ENCODE measurements at regions not wholly inside any gene's neighbourhood (a gene's known extent, or its start where the extent isn't known, plus 50 kb on each side); places are given as distances from the start of the nearest gene placed in this dataset.
"Not testable (repeated sequence)": the region's sequence is repeated elsewhere in the genome, so short reads cannot be mapped to it uniquely, and the experiment has no call there.

- in situ Hi-C loops (cut with HindIII; ENCODE audit: low pct_unique_long_range_greater_than_20kb, low sequenced_read_pairs) = no loop called here
These were observed 93.2 kb downstream of the AKR1D1 start for GRCh38 chr7:138169441-138169851.

GRCh38 chr7:138170298-138170697 is 94.0 kb downstream of the AKR1D1 start:
- no peak for DNase-seq (ENCODE audit: low read depth)
- in situ Hi-C loops (cut with HindIII; ENCODE audit: low pct_unique_long_range_greater_than_20kb, low sequenced_read_pairs) = no loop called here

More at GRCh38 chr7:138169441-138169851, 93.2 kb downstream of the AKR1D1 start:
- no peak for DNase-seq (ENCODE audit: low read depth)

GRCh38 chr7:138170959-138171703 is 94.9 kb downstream of the AKR1D1 start:
- in situ Hi-C loops (cut with HindIII; ENCODE audit: low pct_unique_long_range_greater_than_20kb, low sequenced_read_pairs) = no loop called here
- DNase-seq (ENCODE audit: low read depth) = no peak

GRCh38 chr7:138173548-138173947 is 97.3 kb downstream of the AKR1D1 start:
- in situ Hi-C loops (cut with HindIII; ENCODE audit: low pct_unique_long_range_greater_than_20kb, low sequenced_read_pairs) = no loop called here
- no peak for DNase-seq (ENCODE audit: low read depth)

- DNase-seq (ENCODE audit: low read depth) = no peak
- in situ Hi-C loops (cut with HindIII; ENCODE audit: low pct_unique_long_range_greater_than_20kb, low sequenced_read_pairs) = no loop called here
These were observed 99.8 kb downstream of the AKR1D1 start for GRCh38 chr7:138176060-138176459.

- in situ Hi-C loops (cut with HindIII; ENCODE audit: low pct_unique_long_range_greater_than_20kb, low sequenced_read_pairs) = no loop called here
These were observed 107.9 kb downstream of the AKR1D1 start for GRCh38 chr7:138184191-138184590.

GRCh38 chr7:138185132-138185908 is 109.1 kb downstream of the AKR1D1 start:
- in situ Hi-C loops (cut with HindIII; ENCODE audit: low pct_unique_long_range_greater_than_20kb, low sequenced_read_pairs) = no loop called here
- DNase-seq (ENCODE audit: low read depth) = no peak

More at GRCh38 chr7:138184191-138184590, 107.9 kb downstream of the AKR1D1 start:
- no peak for DNase-seq (ENCODE audit: low read depth)

- in situ Hi-C loops (cut with HindIII; ENCODE audit: low pct_unique_long_range_greater_than_20kb, low sequenced_read_pairs) = no loop called here
- DNase-seq (ENCODE audit: low read depth) = peak; percentile 94
These were observed 110.7 kb downstream of the AKR1D1 start for GRCh38 chr7:138186951-138187351.

- DNase-seq (ENCODE audit: low read depth) = peak; percentile 29
- in situ Hi-C loops (cut with HindIII; ENCODE audit: low pct_unique_long_range_greater_than_20kb, low sequenced_read_pairs) = no loop called here
These were observed 112.1 kb downstream of the AKR1D1 start for GRCh38 chr7:138188290-138188858.

GRCh38 chr7:138194567-138194966 is 118.3 kb downstream of the AKR1D1 start:
- in situ Hi-C loops (cut with HindIII; ENCODE audit: low pct_unique_long_range_greater_than_20kb, low sequenced_read_pairs) = no loop called here
- DNase-seq (ENCODE audit: low read depth) = no peak

- DNase-seq (ENCODE audit: low read depth) = no peak
- in situ Hi-C loops (cut with HindIII; ENCODE audit: low pct_unique_long_range_greater_than_20kb, low sequenced_read_pairs) = no loop called here
These were observed 118.9 kb downstream of the AKR1D1 start for GRCh38 chr7:138195151-138195571.

- in situ Hi-C loops (cut with HindIII; ENCODE audit: low pct_unique_long_range_greater_than_20kb, low sequenced_read_pairs); DNase-seq (ENCODE audit: low read depth): not testable (repeated sequence)
These were observed 120.3 kb downstream of the AKR1D1 start for GRCh38 chr7:138196503-138196946.

GRCh38 chr7:138196971-138197896 is 121.0 kb downstream of the AKR1D1 start:
- in situ Hi-C loops (cut with HindIII; ENCODE audit: low pct_unique_long_range_greater_than_20kb, low sequenced_read_pairs) = no loop called here
- no peak for DNase-seq (ENCODE audit: low read depth)

- no peak for DNase-seq (ENCODE audit: low read depth)
- in situ Hi-C loops (cut with HindIII; ENCODE audit: low pct_unique_long_range_greater_than_20kb, low sequenced_read_pairs) = no loop called here
These were observed 128.2 kb downstream of the AKR1D1 start for GRCh38 chr7:138204285-138204981.

GRCh38 chr7:138204982-138205298 is 128.7 kb downstream of the AKR1D1 start:
- in situ Hi-C loops (cut with HindIII; ENCODE audit: low pct_unique_long_range_greater_than_20kb, low sequenced_read_pairs) = no loop called here
- DNase-seq (ENCODE audit: low read depth) = no peak

GRCh38 chr7:138205614-138206150 is 129.4 kb downstream of the AKR1D1 start:
- in situ Hi-C loops (cut with HindIII; ENCODE audit: low pct_unique_long_range_greater_than_20kb, low sequenced_read_pairs) = no loop called here

GRCh38 chr7:138207555-138207971 is 131.3 kb downstream of the AKR1D1 start:
- no peak for DNase-seq (ENCODE audit: low read depth)
- in situ Hi-C loops (cut with HindIII; ENCODE audit: low pct_unique_long_range_greater_than_20kb, low sequenced_read_pairs) = no loop called here

More at GRCh38 chr7:138205614-138206150, 129.4 kb downstream of the AKR1D1 start:
- no peak for DNase-seq (ENCODE audit: low read depth)
